Fibroblast of skin of right quadriceps (primary cell): ENCODE measurements at regions not wholly inside any gene's neighbourhood (a gene's known extent, or its start where the extent isn't known, plus 50 kb on each side); places are given as distances from the start of the nearest gene placed in this dataset.
"Not testable (repeated sequence)": the region's sequence is repeated elsewhere in the genome, so short reads cannot be mapped to it uniquely, and the experiment has no call there.

Experiments
- DNase-seq: peaks from one replicate; pipeline ENCODE4 v3.0.0-alpha.2; 2013

DNA sequence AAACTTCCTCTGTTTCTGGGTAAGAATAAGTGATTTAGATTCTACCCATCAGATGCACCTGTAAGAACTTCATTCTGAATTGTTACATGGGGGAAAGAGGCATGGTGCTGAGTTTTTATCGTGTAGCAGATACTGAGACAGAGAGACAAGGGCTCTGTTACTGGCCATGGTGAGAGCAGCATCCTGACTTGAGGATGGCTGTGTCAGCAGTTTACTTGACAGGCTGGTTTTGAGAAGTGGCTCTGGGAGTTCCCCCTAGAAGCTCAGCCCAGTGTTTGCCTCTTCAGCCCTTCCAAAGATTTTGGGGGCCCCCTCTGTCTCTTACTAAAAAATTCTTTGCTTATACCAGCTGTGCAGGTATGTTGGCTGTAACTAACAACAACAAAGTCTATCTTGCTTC lies 510.5 kb downstream of the LRRC70 start:
- no peak for DNase-seq

DNA sequence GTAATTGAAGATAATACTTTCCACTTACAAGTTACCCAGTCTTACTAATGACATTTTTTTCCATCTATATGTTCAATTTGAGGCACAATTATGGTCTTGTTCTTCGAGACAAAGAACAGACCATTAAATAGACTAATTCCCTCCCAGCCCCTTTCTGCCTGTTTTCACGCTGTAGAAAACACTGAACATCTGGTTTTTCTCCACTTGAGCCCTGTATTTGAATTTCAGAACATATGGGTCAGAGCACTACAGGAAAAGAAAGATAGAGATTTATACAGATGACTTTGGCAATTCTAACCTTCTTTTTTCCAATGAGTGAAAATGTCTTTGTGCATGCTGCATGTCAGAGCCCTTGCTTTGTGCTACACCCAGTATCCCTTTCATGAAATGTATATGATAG lies 506.9 kb downstream of the LRRC70 start:
- DNase-seq: no peak

DNA sequence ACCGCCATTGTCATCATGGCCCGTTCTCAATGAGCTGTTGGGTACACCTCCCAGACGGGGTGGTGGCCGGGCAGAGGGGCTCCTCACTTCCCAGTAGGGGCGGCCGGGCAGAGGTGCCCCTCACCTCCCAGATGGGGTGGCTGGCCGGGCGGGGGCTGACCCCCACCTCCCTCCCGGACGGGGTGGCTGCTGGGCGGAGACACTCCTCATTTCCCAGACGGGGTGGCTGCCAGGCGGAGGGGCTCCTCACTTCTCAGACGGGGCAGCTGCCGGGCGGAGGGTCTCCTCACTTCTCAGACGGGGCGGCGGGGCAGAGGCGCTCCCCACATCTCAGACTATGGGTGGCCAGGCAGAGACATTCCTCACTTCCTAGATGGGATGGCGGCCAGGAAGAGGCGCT lies 505.1 kb downstream of the LRRC70 start:
- DNase-seq: not testable (repeated sequence)

DNA sequence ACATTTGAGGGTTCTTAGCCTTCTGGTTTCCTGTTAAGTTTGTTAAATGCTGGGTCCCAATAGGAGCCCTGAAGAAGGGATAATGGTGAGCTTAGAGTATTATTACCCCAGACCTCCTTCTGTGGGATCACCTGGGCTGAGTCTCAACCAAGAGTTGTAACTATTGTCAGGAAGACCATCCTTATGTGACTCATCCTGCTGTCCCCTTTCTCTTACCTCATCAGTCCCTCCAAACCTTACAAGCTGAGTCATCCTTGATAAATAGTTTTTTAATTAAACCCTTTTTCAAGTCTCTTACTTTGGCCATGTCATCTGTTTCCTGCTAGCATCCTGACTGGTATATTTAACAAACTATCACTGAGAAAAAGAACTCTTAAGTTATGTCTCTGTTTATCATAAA lies 502.8 kb downstream of the LRRC70 start:
- DNase-seq: no peak

DNA sequence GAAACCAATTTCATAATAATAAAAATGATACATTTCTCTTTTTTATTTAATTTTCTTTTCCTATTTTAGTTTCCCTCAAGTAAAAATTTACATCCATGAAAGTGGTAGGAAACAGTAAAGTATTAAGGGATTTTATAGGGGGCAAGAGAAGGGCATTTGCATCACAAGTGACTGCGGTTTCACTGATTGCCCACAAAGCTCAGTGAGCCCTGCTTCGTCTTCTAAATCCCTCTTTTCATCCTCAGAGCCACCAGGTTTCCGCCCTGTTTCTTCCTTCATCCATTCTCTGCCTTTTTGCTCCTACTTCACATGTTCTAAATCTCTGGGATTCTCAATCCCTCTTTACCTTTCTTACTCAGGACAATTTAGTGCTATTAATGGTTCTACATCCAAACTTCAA lies 491.4 kb downstream of the LRRC70 start:
- DNase-seq: no peak

DNA sequence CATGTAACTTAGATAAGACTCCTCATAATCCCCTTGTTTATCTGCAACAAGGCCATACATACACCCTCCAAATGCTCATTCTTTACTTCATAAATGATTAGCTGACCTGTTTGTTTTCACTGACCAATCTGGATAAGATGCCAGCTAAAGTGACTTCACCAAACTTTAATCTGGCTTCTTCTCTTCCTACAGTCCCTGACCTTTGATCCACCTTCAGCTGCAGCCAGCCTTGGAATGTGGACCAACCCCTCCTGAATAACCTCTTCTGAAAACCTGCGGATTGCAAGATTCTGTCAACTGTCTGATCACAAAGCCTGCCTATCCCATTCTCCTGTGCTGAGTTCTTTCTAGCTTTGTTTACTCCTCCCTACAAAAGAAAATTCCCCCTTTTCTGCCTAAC lies 476.8 kb downstream of the LRRC70 start:
- no peak for DNase-seq

DNA sequence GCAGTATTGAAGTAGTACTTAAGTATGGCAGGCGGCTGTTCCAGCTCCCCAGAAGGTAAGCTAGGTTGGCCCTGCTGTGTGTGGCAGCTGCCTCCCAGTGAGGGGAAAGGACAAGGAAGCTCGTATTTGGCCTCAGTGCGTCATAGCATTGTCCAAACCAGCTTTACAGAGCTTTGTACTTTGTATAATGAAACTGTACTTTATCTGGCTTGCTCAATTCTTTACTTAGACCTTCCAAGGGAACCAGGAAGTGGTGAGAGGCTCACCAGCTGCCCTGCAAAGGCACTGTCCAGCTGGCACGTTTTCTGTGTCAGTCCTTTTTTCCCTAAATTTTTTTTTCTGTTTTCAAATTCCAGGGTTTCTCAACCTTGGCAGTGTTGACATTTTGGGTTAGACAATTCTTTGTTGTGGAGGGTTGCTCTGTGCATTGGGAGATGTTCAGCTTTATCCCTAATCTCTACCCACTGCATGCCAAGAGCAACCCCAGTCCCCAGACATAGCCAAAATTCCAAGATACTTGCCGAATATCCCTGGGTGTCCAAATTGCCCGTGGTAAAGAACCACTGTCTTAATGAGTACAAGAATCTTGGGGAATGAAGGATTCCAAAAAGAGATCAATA lies 474.5 kb downstream of the LRRC70 start:
- no peak for DNase-seq

DNA sequence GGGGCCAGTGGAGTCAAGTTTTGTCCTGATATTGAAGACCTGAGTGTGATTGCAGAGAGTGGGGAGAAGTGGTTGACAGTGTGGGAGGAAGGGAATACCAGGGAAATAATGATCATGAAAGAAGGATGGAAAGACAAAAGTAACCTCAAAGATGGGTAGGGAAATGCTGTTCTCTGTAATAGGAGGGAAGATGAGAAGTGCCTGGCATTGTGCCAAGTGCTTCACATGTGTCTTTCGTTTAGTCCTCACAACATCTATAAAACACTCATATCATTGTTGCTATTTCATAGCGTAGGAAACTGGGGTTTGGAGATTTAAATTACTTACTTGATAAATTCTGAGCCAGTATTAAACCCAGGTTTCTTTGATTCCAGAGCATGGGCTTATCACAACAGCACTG lies 472.3 kb downstream of the LRRC70 start:
- no peak for DNase-seq

DNA sequence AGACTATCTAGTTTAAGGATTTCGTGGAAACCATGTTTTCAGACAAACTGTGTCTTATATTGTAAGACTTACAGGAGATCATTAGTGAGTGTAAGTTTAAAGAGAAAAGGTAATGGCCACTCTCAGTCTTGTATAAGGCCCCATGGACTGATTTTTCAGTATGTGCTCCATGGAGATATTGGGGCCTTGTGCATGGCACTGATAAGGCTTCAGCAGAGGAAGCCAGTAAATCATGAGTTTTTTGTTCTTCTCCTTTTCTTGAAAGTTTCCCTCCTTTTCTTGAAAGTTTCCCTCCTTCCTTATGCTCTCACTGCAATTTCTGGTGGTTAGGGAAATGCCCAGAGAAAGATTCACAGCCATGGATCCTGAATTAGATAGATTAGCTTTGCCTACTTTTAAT lies 471.3 kb downstream of the LRRC70 start:
- DNase-seq: no peak

DNA sequence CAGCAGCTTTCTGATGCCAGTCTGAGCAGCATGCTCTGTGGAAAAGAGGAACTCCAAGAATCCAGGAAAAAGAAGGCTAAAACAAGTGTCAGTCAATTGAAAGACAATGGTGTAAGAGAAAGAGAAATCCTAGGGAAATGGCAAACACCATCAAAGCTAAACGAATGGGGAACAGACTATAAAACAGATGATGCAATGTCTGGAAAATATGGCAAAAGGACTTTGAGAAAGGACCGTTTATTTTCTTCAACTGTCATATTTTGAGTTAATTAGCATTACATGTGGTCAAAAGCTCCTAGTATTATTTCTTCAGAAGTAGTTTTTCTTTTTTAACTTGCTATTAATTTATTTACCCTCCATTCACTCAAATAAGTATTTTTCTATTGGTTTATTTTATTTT lies 465.2 kb downstream of the LRRC70 start:
- no peak for DNase-seq

DNA sequence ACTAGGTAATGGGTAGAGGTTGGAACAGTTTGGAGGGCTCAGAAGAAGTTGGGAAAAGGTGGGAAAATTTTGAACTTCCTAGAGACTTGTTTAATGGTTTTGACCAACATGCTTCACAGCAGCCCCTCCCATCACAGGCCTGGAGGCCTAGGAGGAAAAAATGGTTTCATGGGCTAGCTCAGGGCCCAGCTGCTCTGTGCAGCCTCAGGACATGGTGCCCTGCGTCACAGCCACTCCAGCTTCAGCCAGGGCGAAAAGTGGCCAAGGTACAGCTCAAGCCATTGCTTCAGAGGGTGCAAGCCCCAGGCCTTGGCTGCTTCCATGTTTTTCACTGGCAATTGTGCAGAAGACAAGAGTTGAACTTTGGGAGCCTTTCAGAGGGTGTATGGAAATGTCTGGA lies 453.7 kb downstream of the LRRC70 start:
- DNase-seq: no peak

DNA sequence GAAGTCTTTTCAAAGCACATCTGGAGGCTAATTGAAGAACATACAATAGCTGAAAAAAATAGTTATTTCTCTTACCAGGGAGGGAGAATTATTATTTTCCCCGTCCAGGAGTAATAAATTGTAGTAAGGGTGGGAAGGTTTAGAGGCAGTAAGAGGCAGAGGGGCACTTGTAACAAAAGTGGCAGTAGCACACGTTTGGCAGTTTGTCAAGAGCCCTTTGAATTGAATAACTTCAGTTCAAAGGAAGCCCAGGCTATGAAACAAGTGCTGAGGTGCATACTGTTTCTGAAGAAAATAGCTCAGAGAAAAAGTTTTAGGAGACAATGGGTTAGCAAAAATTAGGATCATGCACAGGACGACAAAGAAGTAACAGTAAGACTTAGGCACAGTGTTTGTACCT lies 451.3 kb downstream of the LRRC70 start:
- DNase-seq: no peak

DNA sequence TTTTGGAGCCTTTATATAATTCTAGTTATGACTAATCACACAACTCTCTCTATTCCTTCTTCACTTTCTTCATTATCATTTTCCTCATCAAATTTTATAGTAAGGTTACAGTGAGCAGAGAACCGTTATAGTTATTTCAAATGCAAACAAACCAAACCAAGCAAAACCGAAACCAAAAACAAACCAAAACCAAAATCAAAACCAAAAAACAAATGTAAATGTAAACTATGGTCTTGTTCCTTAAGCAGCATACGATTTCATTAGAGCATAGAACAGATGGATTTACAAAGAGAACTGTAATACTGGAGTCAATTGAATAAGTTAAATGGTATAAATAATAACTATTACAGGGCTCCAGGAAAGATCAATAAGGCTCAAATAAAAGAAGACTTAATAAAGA lies 447.1 kb downstream of the LRRC70 start:
- DNase-seq: no peak

DNA sequence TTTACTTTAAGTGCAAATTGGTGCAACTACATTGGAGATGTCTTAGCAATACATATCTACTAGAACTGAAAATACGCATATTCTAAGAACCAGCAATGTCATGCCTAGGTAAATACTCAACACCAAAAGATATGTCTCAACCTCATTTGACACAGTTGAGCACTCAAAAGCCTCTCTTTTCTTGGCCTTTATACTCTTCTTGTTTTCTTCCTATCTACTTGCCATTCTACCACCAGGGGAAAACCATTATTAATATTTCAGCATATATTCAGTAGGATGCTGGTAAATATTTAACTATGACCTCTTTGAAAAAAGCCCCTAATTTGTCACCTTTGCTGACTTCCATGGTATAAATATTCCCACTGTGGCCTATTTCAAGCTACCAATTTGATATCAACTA lies 443.8 kb downstream of the LRRC70 start:
- no peak for DNase-seq

DNA sequence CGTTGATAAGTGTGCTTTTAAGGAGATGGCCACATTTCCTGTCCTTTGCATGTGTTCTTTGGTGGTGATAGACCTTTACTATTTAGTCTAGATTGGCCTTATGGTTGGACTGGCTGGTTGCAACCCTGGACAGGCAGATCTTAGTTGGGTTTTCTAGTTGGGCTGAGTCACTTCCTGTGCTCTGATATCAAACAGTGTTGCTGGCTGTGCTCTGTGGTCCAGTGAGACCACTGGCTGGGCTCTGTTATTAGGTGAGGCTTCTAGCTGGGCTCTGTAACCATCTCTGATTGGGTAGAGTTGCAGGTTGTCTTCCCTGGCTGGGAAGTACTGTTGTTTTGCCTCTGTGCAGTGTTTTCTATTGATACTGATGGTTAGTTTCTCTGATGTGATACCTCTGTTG lies 432.5 kb downstream of the LRRC70 start:
- no peak for DNase-seq

DNA sequence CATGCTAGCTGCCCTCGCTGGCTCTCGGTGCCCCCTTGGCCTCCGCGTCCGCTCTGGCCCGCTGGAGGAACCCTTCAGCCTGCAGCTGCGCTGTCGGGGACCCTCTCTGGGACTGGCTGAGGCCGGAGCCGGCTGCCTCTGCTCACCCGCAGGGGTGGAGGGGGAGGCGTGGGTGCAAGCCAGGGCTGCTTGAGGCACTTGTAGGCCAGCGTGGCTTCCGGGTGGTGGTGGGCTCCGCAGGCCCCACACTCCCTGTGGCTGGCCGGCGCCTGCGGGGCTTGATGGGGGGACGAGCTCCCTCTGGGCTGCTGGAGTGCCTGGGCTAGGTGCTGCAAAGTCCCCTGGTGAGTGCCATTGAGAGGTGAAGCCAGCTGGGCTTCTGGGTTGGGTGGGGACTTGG lies 429.6 kb downstream of the LRRC70 start:
- no peak for DNase-seq

DNA sequence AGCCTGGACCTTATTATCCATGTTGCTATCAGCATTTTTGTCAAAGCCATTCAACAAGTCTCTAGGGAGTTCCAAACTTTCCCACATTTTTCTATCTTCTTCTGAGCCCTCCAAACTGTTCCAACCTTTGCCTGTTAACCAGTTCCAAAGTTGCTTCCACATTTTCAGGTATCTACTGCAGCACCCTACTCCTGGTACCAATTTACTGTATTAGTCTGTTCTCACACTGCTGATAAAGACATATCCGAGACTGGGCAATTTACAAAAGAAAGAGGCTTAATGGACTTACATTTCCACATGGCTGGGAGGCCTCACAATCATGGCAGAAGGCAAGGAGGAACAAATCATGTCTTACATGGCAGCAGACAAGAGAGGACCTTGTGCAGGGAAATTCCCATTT lies 416.2 kb downstream of the LRRC70 start:
- not testable (repeated sequence) for DNase-seq

DNA sequence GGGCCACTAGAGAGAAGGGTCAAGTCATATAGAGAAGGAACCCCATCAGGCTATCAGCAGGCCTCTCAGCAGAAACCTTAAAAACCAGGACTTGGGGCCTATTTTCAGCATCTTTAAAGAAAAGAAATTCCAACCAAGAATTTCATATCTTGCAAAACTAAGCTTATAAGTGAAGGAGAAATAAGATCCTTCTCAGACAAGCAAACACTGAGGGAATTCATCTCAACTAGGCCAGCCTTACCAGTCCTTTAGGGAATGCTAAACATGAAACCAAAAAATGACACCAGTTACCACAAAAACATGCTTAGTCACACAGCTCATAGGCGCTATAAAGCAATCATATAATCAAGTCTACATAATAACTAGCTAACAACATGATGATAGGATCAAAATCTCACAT lies 407.1 kb downstream of the LRRC70 start:
- DNase-seq: no peak

DNA sequence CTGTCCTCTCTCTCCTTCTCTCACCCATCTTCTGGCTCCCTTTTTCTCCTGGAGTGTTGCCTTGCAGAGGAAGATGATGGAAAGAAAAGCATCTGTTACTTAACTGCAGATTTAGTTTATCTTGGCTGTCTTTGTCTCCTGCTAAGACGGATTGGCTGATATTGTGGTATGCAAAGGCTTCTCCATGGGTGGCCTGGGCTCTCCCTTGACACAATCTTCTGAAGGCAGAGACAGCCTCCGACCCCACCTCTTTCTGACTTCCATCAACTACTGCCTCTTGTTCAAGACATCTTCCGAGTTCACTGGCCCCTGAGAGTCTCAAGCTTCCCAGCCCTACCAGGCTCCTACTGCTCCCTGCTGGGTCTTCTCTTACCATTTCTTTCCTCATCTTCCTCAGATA lies 403.7 kb downstream of the LRRC70 start:
- no peak for DNase-seq

DNA sequence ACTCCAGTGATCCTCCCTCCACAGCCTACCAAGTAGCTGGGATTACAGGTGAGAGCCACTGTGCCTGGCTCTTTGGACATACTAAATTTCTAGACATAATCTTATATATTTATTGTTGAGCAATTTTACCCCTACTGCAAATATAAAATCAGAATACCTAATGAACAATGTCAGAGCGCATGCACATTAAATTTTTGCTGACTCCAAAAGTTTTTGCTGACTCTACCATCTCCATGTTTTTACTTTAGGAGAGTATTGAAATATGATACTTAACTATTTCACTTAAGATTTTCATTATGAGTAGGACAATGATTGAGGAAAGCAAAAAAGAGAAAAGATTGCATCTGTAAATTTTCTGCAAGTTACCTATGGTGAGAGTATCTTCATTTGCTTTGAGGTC lies 402.3 kb downstream of the LRRC70 start:
- DNase-seq: no peak

DNA sequence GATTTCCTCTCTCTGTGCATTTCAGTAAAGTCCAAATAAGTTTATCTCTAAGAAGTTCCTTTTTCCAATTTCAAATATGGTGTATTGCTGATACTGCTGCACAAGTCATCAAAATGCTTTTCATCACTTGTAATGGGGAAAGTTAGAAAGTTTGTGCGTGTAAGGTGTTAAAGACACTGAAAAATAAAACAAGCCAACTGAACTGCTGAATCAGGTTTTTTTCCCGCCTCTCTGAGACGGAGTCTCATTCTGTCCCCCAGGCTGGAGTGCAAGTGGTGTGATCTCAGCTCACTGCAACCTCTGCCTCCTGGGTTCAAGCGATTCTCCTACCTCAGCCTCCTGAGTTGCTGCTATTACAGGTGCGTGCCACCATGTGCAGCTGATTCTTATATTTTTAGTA lies 400.9 kb downstream of the LRRC70 start:
- no peak for DNase-seq

DNA sequence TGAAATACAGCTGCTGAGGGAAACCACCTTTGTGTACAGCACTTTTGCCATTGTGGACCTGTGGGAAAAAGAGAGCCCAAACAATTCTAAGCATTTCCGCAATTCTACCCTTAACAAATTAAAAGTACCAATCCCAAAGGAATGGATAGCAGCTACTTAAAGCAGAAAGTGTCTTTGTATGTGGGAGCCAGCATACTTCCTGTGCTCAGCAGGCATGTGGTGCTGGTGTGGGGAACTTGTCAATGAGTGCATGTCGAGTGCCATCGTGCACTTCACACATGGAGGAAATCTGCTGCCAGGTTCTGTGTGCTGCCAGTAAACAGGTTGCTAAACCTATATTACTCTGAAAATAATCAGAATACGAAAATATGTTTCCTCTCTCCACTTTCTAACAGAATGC lies 399.0 kb downstream of the LRRC70 start:
- no peak for DNase-seq

DNA sequence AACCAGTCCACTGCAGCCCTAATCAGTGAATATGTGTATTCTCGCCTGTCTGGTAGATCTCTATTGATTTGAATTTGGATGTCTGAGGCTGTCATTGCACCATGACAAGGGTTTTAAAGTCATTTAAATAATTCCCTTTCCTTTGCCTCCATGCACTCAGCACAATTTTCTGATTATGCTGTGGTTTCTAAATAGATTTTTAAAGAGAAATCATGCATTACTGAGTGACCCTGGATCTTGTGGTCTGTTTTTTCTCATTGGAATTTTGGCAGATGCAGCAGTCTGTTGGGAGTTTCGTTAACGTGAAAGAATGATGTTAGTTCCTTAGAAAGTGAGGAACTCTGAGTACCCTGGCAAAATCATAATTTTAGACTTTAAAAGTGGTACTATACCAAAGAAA lies 396.0 kb downstream of the LRRC70 start:
- DNase-seq: no peak

DNA sequence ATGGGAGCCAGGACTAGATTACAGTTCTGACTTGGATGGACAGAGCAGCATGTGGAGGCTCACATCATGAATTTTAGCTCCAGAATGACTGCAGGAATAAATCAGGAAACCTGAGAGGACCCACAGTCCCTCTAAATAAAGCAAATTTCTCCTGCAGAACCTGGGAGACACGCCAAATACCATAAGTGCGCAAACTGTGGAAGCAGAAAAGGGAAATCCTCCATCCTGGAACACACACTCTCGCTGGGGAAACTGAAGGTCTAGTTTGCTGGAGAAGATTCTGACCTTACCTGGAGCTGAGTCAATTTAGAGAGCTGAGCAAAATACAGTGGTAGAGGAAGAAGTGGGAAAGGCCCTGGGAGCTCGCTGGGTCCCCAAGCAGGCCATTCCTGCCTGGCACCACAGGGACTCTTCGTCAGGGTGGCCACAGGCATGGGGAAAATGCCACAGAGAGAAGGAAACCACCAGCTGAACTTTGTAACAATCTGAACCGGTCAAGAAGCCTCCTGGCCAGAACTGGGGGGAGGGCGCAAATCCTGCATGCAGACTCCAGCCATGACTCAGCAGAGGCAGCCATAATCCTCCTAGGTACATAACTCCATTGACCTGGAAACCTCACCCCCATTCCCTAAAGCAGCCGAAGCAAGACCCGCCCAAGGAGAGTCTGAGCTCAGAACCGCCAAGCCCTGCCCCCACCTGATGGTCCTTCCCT lies 390.9 kb downstream of the LRRC70 start:
- DNase-seq: no peak

DNA sequence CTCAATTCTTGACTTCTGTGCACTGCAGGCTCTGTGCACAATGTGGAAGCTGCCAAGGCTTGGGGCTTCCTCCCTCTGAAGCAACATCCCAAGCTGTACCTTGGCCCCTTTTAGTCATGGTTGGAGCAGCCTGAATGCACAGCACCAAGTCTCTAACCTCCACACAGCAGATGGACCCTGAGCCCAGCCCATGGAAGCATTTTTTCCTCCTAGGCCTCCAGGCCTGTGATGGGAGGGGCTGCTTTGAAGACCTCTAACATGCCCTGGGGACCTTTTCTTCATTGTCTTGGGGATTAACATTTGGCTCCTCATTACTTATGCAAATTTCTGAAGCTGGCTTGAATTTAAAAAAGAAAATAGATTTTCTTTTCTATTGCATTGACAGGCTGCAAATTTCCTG lies 385.8 kb downstream of the LRRC70 start:
- DNase-seq: no peak
